Prostate gland (tissue), 2 donors: ENCODE measurements at regions not wholly inside any gene's neighbourhood (a gene's known extent, or its start where the extent isn't known, plus 50 kb on each side); places are given as distances from the start of the nearest gene placed in this dataset.

Source experiments
- POLR2A ChIP-seq: fragments of 450-650 bp; IDR thresholded peaks from one replicate; pipeline ENCODE4 v1.6.1; 2016; ENCODE audit warnings: antibody characterized with exemption, mild to moderate bottlenecking
- TF ChIP-seq, protein P1 (sequence below), 4 experiments: fragments of 200-600 bp in 2 of 4; fragments of 450-650 bp in 2 of 4; sonication (generic) in 2 of 4; IDR thresholded peaks; 1 replicate in 3 of 4; 2 replicates in 1 of 4; pipeline ENCODE4 v1.5.1; 2016 to 2019; ENCODE audit warnings: antibody characterized with exemption in 4 of 4, mild to moderate bottlenecking in 2 of 4, moderate library complexity in 2 of 4

DNA sequence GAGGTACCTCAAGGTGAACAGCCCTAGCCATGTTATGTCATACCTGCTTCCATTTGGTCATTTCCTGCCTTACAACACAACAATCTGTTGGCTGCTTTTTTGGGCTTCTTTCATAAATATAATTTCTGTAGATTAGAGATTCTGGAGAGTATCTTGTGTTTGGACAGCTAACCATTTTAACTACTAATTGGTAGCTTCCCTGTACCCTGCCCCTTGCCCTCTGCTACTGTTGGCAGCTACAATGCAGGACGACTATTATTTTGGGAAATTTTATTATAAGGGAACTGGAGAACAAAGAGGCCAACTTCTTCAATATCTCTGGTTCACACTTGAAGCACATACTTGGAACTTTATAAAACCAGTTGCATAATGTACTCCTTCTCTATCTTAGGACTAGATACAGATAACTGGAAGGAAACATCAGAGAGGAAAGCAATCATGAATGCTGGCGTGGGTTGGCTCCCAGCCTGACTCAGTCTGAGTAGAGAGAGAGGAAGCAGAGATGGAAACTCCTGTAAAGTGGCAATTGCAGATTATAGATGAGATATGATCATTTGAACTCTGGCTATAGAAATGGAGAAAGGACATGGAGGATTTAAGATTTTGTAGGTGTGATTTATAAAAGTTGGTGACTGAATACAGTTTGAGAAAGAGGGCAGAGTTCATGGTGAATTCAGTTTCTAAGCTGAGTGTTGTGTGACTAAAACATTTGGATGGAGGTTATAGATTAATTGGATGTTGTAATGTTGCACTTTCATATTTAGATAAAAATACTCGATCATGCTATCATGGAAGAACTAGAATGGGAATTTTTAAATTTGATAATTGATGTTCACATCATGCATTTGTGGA, 74.5 kb downstream of the MDH1 start:
- no peak for TF ChIP-seq POLR2A
- TF ChIP-seq, protein P1, sequence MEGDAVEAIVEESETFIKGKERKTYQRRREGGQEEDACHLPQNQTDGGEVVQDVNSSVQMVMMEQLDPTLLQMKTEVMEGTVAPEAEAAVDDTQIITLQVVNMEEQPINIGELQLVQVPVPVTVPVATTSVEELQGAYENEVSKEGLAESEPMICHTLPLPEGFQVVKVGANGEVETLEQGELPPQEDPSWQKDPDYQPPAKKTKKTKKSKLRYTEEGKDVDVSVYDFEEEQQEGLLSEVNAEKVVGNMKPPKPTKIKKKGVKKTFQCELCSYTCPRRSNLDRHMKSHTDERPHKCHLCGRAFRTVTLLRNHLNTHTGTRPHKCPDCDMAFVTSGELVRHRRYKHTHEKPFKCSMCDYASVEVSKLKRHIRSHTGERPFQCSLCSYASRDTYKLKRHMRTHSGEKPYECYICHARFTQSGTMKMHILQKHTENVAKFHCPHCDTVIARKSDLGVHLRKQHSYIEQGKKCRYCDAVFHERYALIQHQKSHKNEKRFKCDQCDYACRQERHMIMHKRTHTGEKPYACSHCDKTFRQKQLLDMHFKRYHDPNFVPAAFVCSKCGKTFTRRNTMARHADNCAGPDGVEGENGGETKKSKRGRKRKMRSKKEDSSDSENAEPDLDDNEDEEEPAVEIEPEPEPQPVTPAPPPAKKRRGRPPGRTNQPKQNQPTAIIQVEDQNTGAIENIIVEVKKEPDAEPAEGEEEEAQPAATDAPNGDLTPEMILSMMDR (IDR thresholded peaks at IDR 0.05) = no peak
